22Rv1 (cell line): ENCODE measurements at regions not wholly inside any gene's neighbourhood (a gene's known extent, or its start where the extent isn't known, plus 50 kb on each side); places are given as distances from the start of the nearest gene placed in this dataset.

Experiments used
- CTCF ChIP-seq: fragments of 450-650 bp; IDR thresholded peaks from 2 replicates; pipeline ENCODE4 v1.5.1; 2017; ENCODE audit warnings: mild to moderate bottlenecking
- ZFX ChIP-seq: fragments of 450-650 bp; IDR thresholded peaks from 2 replicates; pipeline ENCODE4 v1.6.1; 2017; ENCODE audit warnings: antibody characterized with exemption, borderline replicate concordance

- TF ChIP-seq CTCF (no peak), ZFX (no peak)
These were observed 59.6 kb upstream of the PPP2R2D start for GRCh38 chr10:131841131-131841660.
